Right cardiac atrium (tissue), 5 donors: ENCODE measurements at regions not wholly inside any gene's neighbourhood (a gene's known extent, or its start where the extent isn't known, plus 50 kb on each side); places are given as distances from the start of the nearest gene placed in this dataset.

Source experiments
- ATAC-seq, 2 donors: fragments of 200-7000 bp; cut with Tn5 transposase; one replicate each; pipeline versions ENCODE4 v1.8.0 to v1.9.1; 2020; ENCODE audit warnings: moderate library complexity in 2 of 2, mild to moderate bottlenecking in 1 of 2
- DNase-seq, 3 donors: peaks; one replicate each; pipeline ENCODE4 v3.0.0-alpha.2; 2020
- H3K27ac ChIP-seq: one replicate; pipeline ENCODE4 v1.5.1; 2013; ENCODE audit warnings: mild to moderate bottlenecking, low read length, control low read depth, moderate library complexity
- H3K27me3 ChIP-seq: one replicate; pipeline ENCODE4 v1.6.1; 2013; ENCODE audit not compliant: control insufficient read depth, insufficient read depth
- H3K4me1 ChIP-seq: one replicate; pipeline ENCODE4 v1.6.1; 2013; ENCODE audit warnings: low read length; ENCODE audit not compliant: control insufficient read depth, insufficient read depth
- H3K4me3 ChIP-seq: one replicate; pipeline ENCODE4 v1.5.1; 2013; ENCODE audit warnings: low read length, control low read depth
- H3K9me3 ChIP-seq: one replicate; pipeline ENCODE4 v1.6.1; 2013; ENCODE audit warnings: low read length; ENCODE audit not compliant: control insufficient read depth
- WGBS: extraction: QIAGEN DNeasy Blood & Tissue Kit; methylation state at CpG from one replicate; pipeline ENCODE4 v1.1.7; 2013; 5-methylcytosine and 5-hydroxymethylcytosine counted together
- intact Hi-C, 4 donors: fragments of 100-400 bp; cut with DNase I; formaldehyde crosslinking; loops; one replicate each; pipeline versions ENCODE4 v1.11.0 to v1.14.0; 2022 to 2023
- donor health status: healthy with polysubstance abuse.
- donor health status: DM: no; HTN: yes; CAD: no.
- donor health status: DM: no; HTN: no; CAD: no.
- donor health status: DM: no; HTN: yes; CAD: no; lungs with severe emphysema.
- donor health status: DM: yes; HTN: yes; CAD: no.

DNA sequence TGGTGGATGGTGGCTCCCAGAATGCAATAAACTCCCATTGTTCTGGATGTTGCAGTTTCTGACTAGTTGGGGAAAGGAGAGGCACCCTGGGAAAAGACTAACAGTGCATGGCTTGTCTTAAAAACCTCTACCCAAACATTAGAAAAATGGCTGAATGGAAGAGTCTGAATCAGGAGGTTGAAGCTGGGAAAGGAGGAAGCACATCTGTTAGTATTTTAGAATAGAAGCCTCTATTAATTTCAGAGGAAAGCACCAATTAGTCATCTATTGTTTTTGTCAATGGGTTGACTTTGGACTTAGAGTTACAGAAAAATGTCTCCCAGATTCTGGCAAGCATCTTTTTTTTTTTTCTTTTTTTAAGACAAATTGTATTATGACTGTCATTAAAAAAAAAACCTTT lies 56.1 kb upstream of the ELMO1 start:
- H3K27me3 ChIP-seq, result no peaks in the 10 kb centered on the region
- H3K4me1 ChIP-seq, result no peaks in the 10 kb centered on the region
- no peak overlapping the region for H3K4me3 ChIP-seq
- DNase-seq (no peak), ATAC-seq (no peak)
- H3K9me3 ChIP-seq, result no peaks in the 10 kb centered on the region
- intact Hi-C loops, result loop anchor here in 1 of 4 donors (10.0 kb wide), 1 partner anchor 280 kb away; no protein-coding TSS in a partner anchor
- H3K27ac ChIP-seq, result no peak overlapping the region

DNA sequence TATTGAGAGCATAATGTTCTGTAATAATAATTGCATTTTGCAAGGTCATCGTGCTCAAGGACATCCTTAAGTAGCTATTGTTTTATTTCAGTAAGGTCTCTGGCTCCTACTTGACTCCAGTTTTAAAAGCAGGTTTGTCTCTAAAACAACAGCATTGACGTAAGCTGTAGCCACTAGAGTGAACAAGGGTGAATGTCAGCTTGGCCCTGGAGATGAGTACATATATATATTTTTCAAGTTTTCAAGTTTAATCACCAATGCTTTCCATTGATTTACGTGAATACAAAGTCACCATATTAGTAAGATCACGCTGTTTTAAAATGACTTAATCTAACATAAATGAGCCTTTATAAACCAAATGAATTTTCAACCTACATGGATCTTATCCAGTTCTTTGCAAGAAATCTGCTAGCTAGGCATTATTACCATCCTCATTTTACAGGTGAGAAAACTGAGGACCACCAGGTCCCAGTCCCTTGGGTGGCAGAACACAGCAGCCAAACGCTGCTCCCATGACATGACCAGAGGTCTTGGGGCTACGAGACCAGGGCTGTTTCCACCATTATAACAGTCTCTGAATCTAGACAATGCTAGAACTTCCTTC lies 57.2 kb upstream of the ELMO1 start:
- no peak for ATAC-seq
- 86% methylated on average over 6 of the region's 6 CpGs for WGBS
- no peak for DNase-seq
- H3K27ac ChIP-seq, result no peak overlapping the region
- H3K4me3 ChIP-seq, result no peak overlapping the region
- H3K9me3 ChIP-seq, result no peaks in the 10 kb centered on the region
- H3K4me1 ChIP-seq, result no peaks in the 10 kb centered on the region
- no peaks in the 10 kb centered on the region for H3K27me3 ChIP-seq
- intact Hi-C loops, result loop anchor here in 1 of 4 donors (10.0 kb wide), 1 partner anchor 281 kb away; no protein-coding TSS in a partner anchor

DNA sequence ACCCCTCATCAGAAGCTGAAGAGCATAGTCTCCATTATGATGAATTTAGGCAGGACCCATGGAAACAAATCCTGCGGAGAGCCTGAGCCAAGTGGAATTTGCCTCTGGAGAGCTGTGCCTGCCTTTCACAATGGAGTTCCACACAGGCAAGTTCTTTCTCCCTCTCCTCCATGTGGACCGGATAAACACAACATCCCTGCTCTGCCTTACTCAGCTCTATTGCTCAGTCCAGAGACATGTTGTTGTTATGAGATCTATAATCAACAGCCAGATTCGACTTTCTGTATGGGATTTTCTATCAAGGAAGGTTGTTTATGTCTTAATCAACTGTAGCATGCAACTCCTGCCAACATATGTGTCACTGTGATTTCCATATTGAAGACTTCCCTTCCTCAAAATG lies 59.5 kb upstream of the ELMO1 start:
- WGBS, result 65% methylated on average over 3 of the region's 3 CpGs
- intact Hi-C loops, result loop anchor here in 1 of 4 donors (10.0 kb wide), 1 partner anchor 283 kb away; no protein-coding TSS in a partner anchor
- DNase-seq (no peak), ATAC-seq (no peak)
- Histone ChIP-seq H3K27ac (no peak overlapping the region), H3K9me3 (no peaks in the 10 kb centered on the region), H3K4me3 (no peak overlapping the region), H3K27me3 (no peaks in the 10 kb centered on the region), H3K4me1 (no peaks in the 10 kb centered on the region)

DNA sequence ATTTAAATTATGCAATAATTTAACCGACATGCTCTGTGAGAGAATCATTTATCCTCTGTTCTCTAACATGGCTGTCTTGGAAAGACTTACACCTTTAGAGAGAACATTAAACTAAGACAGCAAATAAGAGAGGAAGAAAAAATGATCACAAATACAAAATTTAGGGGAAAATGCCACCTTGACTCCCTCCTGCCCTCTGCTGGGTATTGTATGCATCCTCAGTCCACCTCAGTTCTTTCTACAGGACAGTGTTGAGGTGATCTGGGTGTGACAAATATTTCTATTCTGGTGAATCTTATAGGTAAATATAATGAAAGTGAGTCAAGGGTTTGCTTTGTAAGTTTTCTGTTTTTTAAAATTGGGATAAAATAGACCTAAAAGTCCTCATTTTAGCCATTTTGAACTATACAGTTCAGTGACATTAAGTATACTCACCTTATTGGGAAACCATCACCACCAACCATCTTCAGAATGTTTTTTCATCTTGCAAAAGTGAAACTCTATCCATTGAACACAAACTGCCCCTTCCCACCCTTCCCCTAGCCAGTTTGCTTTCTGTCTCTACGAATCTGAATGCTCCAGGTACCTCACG lies 61.5 kb upstream of the ELMO1 start:
- WGBS, result 88% methylated on average over 3 of the region's 3 CpGs
- intact Hi-C loops, result loop anchor here in 1 of 4 donors (10.0 kb wide), 1 partner anchor 325 kb away; no protein-coding TSS in a partner anchor
- DNase-seq, result no peak
- Histone ChIP-seq H3K4me1 (no peaks in the 10 kb centered on the region), H3K9me3 (no peaks in the 10 kb centered on the region), H3K27ac (no peak overlapping the region), H3K4me3 (no peak overlapping the region), H3K27me3 (no peaks in the 10 kb centered on the region)
- no peak for ATAC-seq

DNA sequence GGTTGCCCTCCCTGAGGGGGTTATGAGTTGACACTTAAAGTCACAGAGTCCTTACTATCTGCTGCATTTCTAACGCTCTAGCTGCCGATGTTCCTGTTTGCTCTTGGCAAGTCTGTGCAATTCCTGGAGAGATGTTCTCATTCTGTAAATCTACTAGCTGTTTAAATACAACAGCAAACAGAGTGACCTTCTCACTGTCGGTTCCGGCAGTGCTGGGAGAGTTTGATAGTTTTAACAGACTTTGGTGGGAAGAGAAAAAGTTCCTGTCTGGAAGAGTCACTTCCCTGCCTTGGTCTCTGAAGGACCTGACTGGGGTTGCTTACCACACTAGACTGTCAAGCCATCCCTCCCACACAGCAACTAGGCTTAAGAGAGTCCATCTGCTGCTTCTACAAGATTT lies 63.3 kb upstream of the ELMO1 start:
- no peak for ATAC-seq
- WGBS, result 30% methylated on average over 4 of the region's 4 CpGs
- intact Hi-C loops, result loop anchor here in 1 of 4 donors (10.0 kb wide), 1 partner anchor 323 kb away; no protein-coding TSS in a partner anchor
- no peaks in the 10 kb centered on the region for H3K27me3 ChIP-seq
- no peak overlapping the region for H3K27ac ChIP-seq
- no peaks in the 10 kb centered on the region for H3K4me1 ChIP-seq
- DNase-seq, result no peak
- no peaks in the 10 kb centered on the region for H3K9me3 ChIP-seq
- no peak overlapping the region for H3K4me3 ChIP-seq

DNA sequence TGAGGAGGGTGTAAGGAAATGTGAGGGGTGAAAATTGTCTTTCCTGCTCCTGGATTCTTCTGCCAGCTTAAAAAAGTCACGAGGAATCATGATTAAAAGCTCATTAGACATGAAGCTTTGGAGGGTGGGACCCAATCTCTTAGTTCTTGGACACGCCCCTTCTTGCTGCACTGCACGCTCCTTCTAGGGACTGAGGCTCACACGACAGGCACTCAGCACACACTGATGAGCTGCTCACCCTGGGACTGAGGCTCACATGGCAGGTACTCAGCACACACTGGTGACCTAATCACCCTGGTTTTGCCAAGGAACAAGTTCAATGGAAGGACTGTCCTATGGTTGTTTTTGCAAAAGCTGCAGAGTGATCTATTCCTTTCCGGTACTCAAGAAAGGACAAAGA lies 65.8 kb upstream of the ELMO1 start:
- Histone ChIP-seq H3K4me3 (no peak overlapping the region), H3K27me3 (no peaks in the 10 kb centered on the region), H3K4me1 (no peaks in the 10 kb centered on the region), H3K9me3 (no peaks in the 10 kb centered on the region), H3K27ac (no peak overlapping the region)
- DNase-seq (no peak), ATAC-seq (no peak)
- 73% methylated on average over 5 of the region's 5 CpGs for whole genome bisulfite sequencing
- intact Hi-C loops, result loop anchor here in 1 of 4 donors (10.0 kb wide), 1 partner anchor 320 kb away; no protein-coding TSS in a partner anchor

DNA sequence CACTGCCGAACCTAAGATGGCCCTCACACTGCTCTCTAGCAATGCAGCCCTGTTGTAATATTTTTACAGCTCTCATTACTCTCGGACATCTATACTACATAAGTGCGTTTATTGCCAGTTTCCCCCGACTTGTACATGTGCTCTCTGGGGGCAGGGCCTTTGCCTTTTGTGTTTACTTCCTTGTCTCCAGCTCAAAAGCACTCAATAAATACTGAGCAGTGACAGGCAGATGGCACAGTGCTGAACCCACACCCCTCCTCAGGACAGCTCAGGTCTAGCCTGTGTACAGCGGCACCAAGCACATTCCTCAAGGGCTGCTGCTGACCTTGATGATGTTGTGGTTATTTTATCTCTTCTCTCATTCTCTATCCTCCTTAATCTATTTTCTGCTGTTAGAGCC lies 68.0 kb upstream of the ELMO1 start:
- WGBS, result 61% methylated on average over 5 of the region's 5 CpGs
- no peak for DNase-seq
- Histone ChIP-seq H3K27me3 (no peaks in the 10 kb centered on the region), H3K9me3 (no peaks in the 10 kb centered on the region), H3K4me1 (no peaks in the 10 kb centered on the region), H3K4me3 (no peak overlapping the region), H3K27ac (no peak overlapping the region)
- intact Hi-C loops, result loop anchor here in 1 of 4 donors (10.0 kb wide), 1 partner anchor 318 kb away; no protein-coding TSS in a partner anchor
- ATAC-seq, result no peak

DNA sequence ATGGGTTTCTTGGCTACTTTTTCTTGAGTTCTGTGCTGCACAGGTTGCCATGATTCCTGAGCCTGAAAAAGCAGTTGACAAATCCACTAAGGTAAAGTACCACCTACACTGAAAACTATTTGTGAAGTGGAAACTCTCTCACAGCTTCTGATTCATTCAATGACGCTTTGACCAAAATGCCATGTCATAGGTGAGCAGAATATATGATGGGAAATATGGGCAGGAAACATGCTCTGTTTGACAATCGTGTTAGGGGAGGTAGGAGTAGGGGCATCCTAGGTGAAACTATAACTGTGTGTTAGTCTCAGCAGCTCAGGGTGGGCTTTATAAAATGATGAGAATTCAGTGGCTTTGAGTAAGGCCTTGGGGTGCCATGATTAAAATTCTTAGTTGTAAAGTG lies 69.6 kb upstream of the ELMO1 start:
- Histone ChIP-seq H3K27me3 (no peaks in the 10 kb centered on the region), H3K4me1 (no peaks in the 10 kb centered on the region), H3K4me3 (no peak overlapping the region), H3K9me3 (no peaks in the 10 kb centered on the region), H3K27ac (no peak overlapping the region)
- intact Hi-C loops, result loop anchor here in 1 of 4 donors (10.0 kb wide), 1 partner anchor 317 kb away; no protein-coding TSS in a partner anchor
- 93% methylated on average over 2 of the region's 2 CpGs for WGBS
- DNase-seq (no peak), ATAC-seq (no peak)

DNA sequence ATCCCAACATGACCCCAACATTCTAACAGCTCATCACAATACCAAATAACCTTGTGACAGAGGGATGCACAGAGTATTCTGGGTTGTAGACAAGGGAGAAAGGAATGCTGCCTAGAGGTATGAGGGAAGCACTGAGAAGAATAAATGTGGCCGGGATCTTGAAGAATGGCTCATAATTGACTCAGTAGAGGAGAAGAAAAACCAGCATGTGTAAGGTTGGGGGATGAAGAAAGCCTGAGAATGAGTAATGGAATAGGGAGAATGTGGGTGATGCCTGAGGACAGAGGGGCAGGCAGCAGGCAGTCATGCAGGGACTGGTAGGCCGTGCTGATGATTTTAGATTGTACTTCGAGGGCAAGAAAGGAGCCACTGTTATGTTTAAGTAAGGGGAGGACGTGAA lies 75.4 kb upstream of the ELMO1 start:
- Histone ChIP-seq H3K27ac (no peak overlapping the region), H3K27me3 (no peaks in the 10 kb centered on the region), H3K4me3 (no peak overlapping the region), H3K4me1 (no peaks in the 10 kb centered on the region), H3K9me3 (no peaks in the 10 kb centered on the region)
- ATAC-seq (no peak), DNase-seq (no peak)
- intact Hi-C loops, result no loop called here
- 81% methylated on average over 4 of the region's 4 CpGs for WGBS

DNA sequence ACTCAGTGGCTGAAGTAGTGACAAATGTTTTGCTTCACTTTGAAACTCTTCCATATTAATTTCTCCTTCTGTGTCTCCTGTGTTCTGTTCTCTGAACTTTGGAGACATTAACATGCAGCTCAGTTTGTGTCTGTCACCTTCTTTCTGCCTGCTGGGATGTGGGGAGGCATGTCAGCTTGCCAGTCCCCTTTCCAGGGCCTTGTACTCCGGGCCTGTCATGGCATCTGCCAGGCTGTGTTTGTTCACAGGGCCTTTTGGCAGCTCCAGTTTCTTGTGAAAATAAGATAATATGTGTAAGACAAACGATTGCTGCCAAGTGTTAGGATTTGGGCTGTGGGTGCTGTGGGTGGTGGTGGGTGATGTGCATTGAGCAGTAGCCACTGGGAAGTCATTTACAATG lies 76.1 kb upstream of the ELMO1 start:
- Histone ChIP-seq H3K4me1 (no peaks in the 10 kb centered on the region), H3K9me3 (no peaks in the 10 kb centered on the region), H3K27ac (no peak overlapping the region), H3K27me3 (no peaks in the 10 kb centered on the region), H3K4me3 (no peak overlapping the region)
- no peak for DNase-seq
- WGBS, result 37% methylated on average over 2 of the region's 2 CpGs
- intact Hi-C loops, result no loop called here
- no peak for ATAC-seq

DNA sequence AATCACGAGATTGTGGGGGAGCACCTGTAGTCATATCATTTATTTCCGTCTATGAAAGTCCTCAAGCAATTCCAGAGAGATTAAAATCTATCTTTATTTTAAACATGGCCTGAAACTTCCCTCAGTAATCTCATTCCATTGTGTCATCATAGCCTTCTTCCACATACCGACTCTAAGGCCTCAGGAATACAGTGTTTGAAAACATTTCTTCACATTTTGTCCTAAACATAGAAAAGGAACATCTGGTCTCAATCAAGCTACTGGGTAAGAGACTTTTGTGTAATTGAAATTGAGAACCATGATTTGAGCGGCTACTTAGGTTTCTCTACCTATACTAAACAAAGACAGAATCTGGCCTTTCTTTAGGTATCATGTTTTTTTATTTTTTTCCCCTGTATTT lies 78.0 kb upstream of the ELMO1 start:
- ATAC-seq, result no peak
- Histone ChIP-seq H3K4me1 (no peaks in the 10 kb centered on the region), H3K9me3 (no peaks in the 10 kb centered on the region), H3K27me3 (no peaks in the 10 kb centered on the region), H3K27ac (no peak overlapping the region), H3K4me3 (no peak overlapping the region)
- WGBS, result 78% methylated on average over 4 of the region's 4 CpGs
- intact Hi-C loops, result no loop called here
- DNase-seq, result no peak
